ENCODE measurements at regions not wholly inside any gene's neighbourhood (a gene's known extent, or its start where the extent isn't known, plus 50 kb on each side); places are given as distances from the start of the nearest gene placed in this dataset.
"Not testable (repeated sequence)": the region's sequence is repeated elsewhere in the genome, so short reads cannot be mapped to it uniquely, and the experiment has no call there.

GRCh38 chr12:62196146-62196545 lies 64.1 kb upstream of the USP15 start:
- Histone ChIP-seq H3K36me3 (ENCODE audit: control insufficient read depth in 2 of 2, extremely low read depth in 1 of 2, insufficient read depth in 2 of 2, low read length in 2 of 2) (no peaks in the 10 kb centered on the region), H3K27ac (ENCODE audit: control insufficient read depth, insufficient read depth, low read length) (no peak overlapping the region), H3K9ac (ENCODE audit: control insufficient read depth, extremely low read depth, insufficient read depth, low read length) (no peak overlapping the region), H2AFZ (ENCODE audit: control insufficient read depth, low read length) (no peak overlapping the region), H4K20me1 (ENCODE audit: control insufficient read depth, extremely low read depth, insufficient read depth, low read length) (no peaks in the 10 kb centered on the region), H3K79me2 (ENCODE audit: control insufficient read depth, insufficient read depth, low read length) (no peaks in the 10 kb centered on the region), H3K9me1 (ENCODE audit: control insufficient read depth, extremely low read depth, insufficient read depth, low read length) (no peaks in the 10 kb centered on the region), H3K27me3 (ENCODE audit: control insufficient read depth, extremely low read depth, insufficient read depth, low read length) (peaks cover 13% of the 10 kb centered on the region), H3K4me1 (ENCODE audit: control insufficient read depth, extremely low read depth, insufficient read depth, low read length) (peaks cover 31% of the 10 kb centered on the region), H3K4me2 (ENCODE audit: control insufficient read depth, extremely low read depth, insufficient read depth, low read depth, low read length) (no peak overlapping the region), H3K9me3 (ENCODE audit: control insufficient read depth, low read depth, low read length) (peaks cover 2% of the 10 kb centered on the region), H3K4me3 (ENCODE audit: control insufficient read depth in 2 of 3, extremely low read depth in 1 of 3, insufficient read depth in 2 of 3, low read depth in 1 of 3, low read length in 3 of 3) (no peak overlapping the region)
- dilution Hi-C loops (cut with MboI; ENCODE audit: extremely low pct_ligation_motif_present, low sequenced_read_pairs): no loop called here
- DNase-seq (ENCODE audit: low read depth, low spot score): no peak
- TF ChIP-seq EZH2 (IDR thresholded peaks at IDR 0.05; ENCODE audit: low read length) (no peak), CTCF (optimal IDR thresholded peaks at IDR 0.05 in 1 of 3, IDR thresholded peaks at IDR 0.05 in 1 of 3, conservative IDR thresholded peaks at IDR 0.05 in 1 of 3; ENCODE audit: extremely low read depth in 1 of 3, insufficient read depth in 2 of 3, low read length in 3 of 3) (no peak)
- no peak for FAIRE-seq

- H4K20me1 ChIP-seq (ENCODE audit: control insufficient read depth, extremely low read depth, insufficient read depth, low read length); H3K9ac ChIP-seq (ENCODE audit: control insufficient read depth, extremely low read depth, insufficient read depth, low read length); H2AFZ ChIP-seq (ENCODE audit: control insufficient read depth, low read length); H3K27ac ChIP-seq (ENCODE audit: control insufficient read depth, insufficient read depth, low read length); H3K36me3 ChIP-seq (ENCODE audit: control insufficient read depth in 2 of 2, extremely low read depth in 1 of 2, insufficient read depth in 2 of 2, low read length in 2 of 2); H3K79me2 ChIP-seq (ENCODE audit: control insufficient read depth, insufficient read depth, low read length); H3K27me3 ChIP-seq (ENCODE audit: control insufficient read depth, extremely low read depth, insufficient read depth, low read length); H3K9me1 ChIP-seq (ENCODE audit: control insufficient read depth, extremely low read depth, insufficient read depth, low read length); H3K4me1 ChIP-seq (ENCODE audit: control insufficient read depth, extremely low read depth, insufficient read depth, low read length); H3K4me3 ChIP-seq (ENCODE audit: control insufficient read depth in 2 of 3, extremely low read depth in 1 of 3, insufficient read depth in 2 of 3, low read depth in 1 of 3, low read length in 3 of 3); dilution Hi-C loops (cut with MboI; ENCODE audit: extremely low pct_ligation_motif_present, low sequenced_read_pairs); H3K9me3 ChIP-seq (ENCODE audit: control insufficient read depth, low read depth, low read length); H3K4me2 ChIP-seq (ENCODE audit: control insufficient read depth, extremely low read depth, insufficient read depth, low read depth, low read length); DNase-seq (ENCODE audit: low read depth, low spot score); FAIRE-seq: not testable (repeated sequence)
Observed at GRCh38 chr12:62202861-62203260, 57.3 kb upstream of the USP15 start.

GRCh38 chr12:62205346-62205745 lies 54.9 kb upstream of the USP15 start:
- no peaks in the 10 kb centered on the region for H3K9me3 ChIP-seq (ENCODE audit: control insufficient read depth, low read depth, low read length)
- no peak for TF ChIP-seq CTCF (optimal IDR thresholded peaks at IDR 0.05 in 1 of 3, IDR thresholded peaks at IDR 0.05 in 1 of 3, conservative IDR thresholded peaks at IDR 0.05 in 1 of 3; ENCODE audit: extremely low read depth in 1 of 3, insufficient read depth in 2 of 3, low read length in 3 of 3)
- FAIRE-seq (no peak), DNase-seq (ENCODE audit: low read depth, low spot score) (no peak)
- dilution Hi-C loops (cut with MboI; ENCODE audit: extremely low pct_ligation_motif_present, low sequenced_read_pairs): no loop called here
- no peak overlapping the region for H3K9ac ChIP-seq (ENCODE audit: control insufficient read depth, extremely low read depth, insufficient read depth, low read length)
- no peaks in the 10 kb centered on the region for H3K27me3 ChIP-seq (ENCODE audit: control insufficient read depth, extremely low read depth, insufficient read depth, low read length)
- H3K27ac ChIP-seq (ENCODE audit: control insufficient read depth, insufficient read depth, low read length): no peak overlapping the region
- no peak overlapping the region for H3K4me2 ChIP-seq (ENCODE audit: control insufficient read depth, extremely low read depth, insufficient read depth, low read depth, low read length)
- H3K4me1 ChIP-seq (ENCODE audit: control insufficient read depth, extremely low read depth, insufficient read depth, low read length): no peaks in the 10 kb centered on the region
- no peaks in the 10 kb centered on the region for H4K20me1 ChIP-seq (ENCODE audit: control insufficient read depth, extremely low read depth, insufficient read depth, low read length)
- H3K4me3 ChIP-seq (ENCODE audit: control insufficient read depth in 2 of 3, extremely low read depth in 1 of 3, insufficient read depth in 2 of 3, low read depth in 1 of 3, low read length in 3 of 3): no peak overlapping the region
- no peaks in the 10 kb centered on the region for H3K9me1 ChIP-seq (ENCODE audit: control insufficient read depth, extremely low read depth, insufficient read depth, low read length)
- no peak overlapping the region for H2AFZ ChIP-seq (ENCODE audit: control insufficient read depth, low read length)
- H3K79me2 ChIP-seq (ENCODE audit: control insufficient read depth, insufficient read depth, low read length): no peaks in the 10 kb centered on the region
- no peaks in the 10 kb centered on the region for H3K36me3 ChIP-seq (ENCODE audit: control insufficient read depth in 2 of 2, extremely low read depth in 1 of 2, insufficient read depth in 2 of 2, low read length in 2 of 2)
